Breast epithelium (tissue), 4 donors: ENCODE measurements at regions not wholly inside any gene's neighbourhood (a gene's known extent, or its start where the extent isn't known, plus 50 kb on each side); places are given as distances from the start of the nearest gene placed in this dataset.

Source experiments
- DNase-seq, 2 donors: peaks; one replicate each; pipeline ENCODE4 v3.0.0-alpha.2; 2019; ENCODE audit warnings: low spot score in 2 of 2
- H3K27ac ChIP-seq, 2 donors: fragments of 200-600 bp; sonication (generic) in 1 of 2; one replicate each; pipeline ENCODE4 v1.5.1; 2016 to 2019; ENCODE audit warnings: mild to moderate bottlenecking in 1 of 2
- H3K27me3 ChIP-seq, 2 donors: fragments of 200-600 bp; sonication (generic) in 1 of 2; one replicate each; pipeline versions ENCODE4 v1.5.1 to v1.6.0; 2017 to 2019; ENCODE audit warnings: control low read depth in 1 of 2, mild to moderate bottlenecking in 1 of 2
- H3K36me3 ChIP-seq: fragments of 200-600 bp; one replicate; pipeline ENCODE4 v1.5.1; 2019
- H3K4me1 ChIP-seq, 2 donors: fragments of 200-600 bp; sonication (generic); one replicate each; pipeline ENCODE4 v1.5.1; 2016 to 2019; ENCODE audit warnings: control low read depth in 1 of 2
- H3K4me3 ChIP-seq, 3 donors: fragments of 200-600 bp; sonication (generic); 1 replicate in 2 of 3; 2 replicates in 1 of 3; pipeline ENCODE4 v1.5.1; 2016 to 2019; ENCODE audit warnings: mild to moderate bottlenecking in 3 of 3, moderate library complexity in 2 of 3
- H3K9me3 ChIP-seq, 2 donors: fragments of 200-600 bp; sonication (generic) in 1 of 2; one replicate each; pipeline ENCODE4 v1.5.1; 2016 to 2019; ENCODE audit warnings: control low read depth in 1 of 2
- CTCF ChIP-seq, 3 donors: fragments of 450-650 bp; IDR thresholded peaks; one replicate each; pipeline ENCODE4 v1.5.1; 2016 to 2017; ENCODE audit warnings: antibody characterized with exemption in 3 of 3, mild to moderate bottlenecking in 3 of 3, moderate library complexity in 3 of 3
- POLR2A ChIP-seq: fragments of 450-650 bp; IDR thresholded peaks from one replicate; pipeline ENCODE4 v1.6.1; 2016; ENCODE audit warnings: antibody characterized with exemption, mild to moderate bottlenecking, moderate library complexity
- POLR2AphosphoS5 ChIP-seq, 3 donors: sonication (generic); formaldehyde crosslinking; IDR thresholded peaks; one replicate each; pipeline ENCODE4 v1.6.1; 2017; ENCODE audit warnings: antibody characterized with exemption in 3 of 3
- intact Hi-C: fragments of 100-400 bp; cut with DNase I; formaldehyde crosslinking; loops from one replicate; pipeline ENCODE4 v1.15.1; 2023; ENCODE audit warnings: low total_unique reads

GRCh38 chr12:131415781-131416180 is 295.1 kb upstream of the SFSWAP start:
- Histone ChIP-seq H3K4me1 (no peaks in the 10 kb centered on the region), H3K36me3 (no peaks in the 10 kb centered on the region), H3K4me3 (no peak overlapping the region), H3K27ac (no peak overlapping the region), H3K27me3 (peaks cover 0 to 10% of the 10 kb centered on the region in 2 donors), H3K9me3 (no peaks in the 10 kb centered on the region)
- intact Hi-C loops: no loop called here
- TF ChIP-seq POLR2AphosphoS5 (IDR thresholded peaks at IDR 0.05): no peak
- no peak for TF ChIP-seq CTCF (IDR thresholded peaks at IDR 0.05)
- TF ChIP-seq POLR2A: no peak
- DNase-seq: no peak

- peaks cover under 1 to 4% of the 10 kb centered on the region in 2 donors for H3K9me3 ChIP-seq
- TF ChIP-seq POLR2A: no peak
- no peak for TF ChIP-seq POLR2AphosphoS5 (IDR thresholded peaks at IDR 0.05)
- no peaks in the 10 kb centered on the region for H3K4me1 ChIP-seq
- H3K27ac ChIP-seq: no peak overlapping the region
- intact Hi-C loops: no loop called here
- peaks cover 0 to 24% of the 10 kb centered on the region in 2 donors for H3K27me3 ChIP-seq
- no peak for DNase-seq
- H3K4me3 ChIP-seq: no peak overlapping the region
- no peaks in the 10 kb centered on the region for H3K36me3 ChIP-seq
Measured at GRCh38 chr12:131418121-131418520, 292.8 kb upstream of the SFSWAP start.

- TF ChIP-seq POLR2A: no peak
- TF ChIP-seq POLR2AphosphoS5 (IDR thresholded peaks at IDR 0.05): no peak
- TF ChIP-seq CTCF (IDR thresholded peaks at IDR 0.05): no peak
- no peak overlapping the region for H3K27ac ChIP-seq
Measured at GRCh38 chr12:131418884-131419283, 292.0 kb upstream of the SFSWAP start.

GRCh38 chr12:131420867-131421447 is 289.9 kb upstream of the SFSWAP start:
- H3K4me1 ChIP-seq: no peaks in the 10 kb centered on the region

More at GRCh38 chr12:131418884-131419283, 292.0 kb upstream of the SFSWAP start:
- no peak for DNase-seq
- H3K9me3 ChIP-seq: peaks cover 8% of the 10 kb centered on the region in 2 donors
- no peaks in the 10 kb centered on the region for H3K4me1 ChIP-seq
- intact Hi-C loops: no loop called here
- H3K27me3 ChIP-seq: peaks cover 0 to 22% of the 10 kb centered on the region in 2 donors
- H3K36me3 ChIP-seq: no peaks in the 10 kb centered on the region
- no peak overlapping the region for H3K4me3 ChIP-seq

GRCh38 chr12:131421509-131422186 is 289.2 kb upstream of the SFSWAP start:
- no peak overlapping the region for H3K27ac ChIP-seq
- no peaks in the 10 kb centered on the region for H3K4me1 ChIP-seq
- TF ChIP-seq POLR2A: no peak
- TF ChIP-seq POLR2AphosphoS5 (IDR thresholded peaks at IDR 0.05): no peak
- TF ChIP-seq CTCF (IDR thresholded peaks at IDR 0.05): no peak
- intact Hi-C loops: loop anchor here (5.0 kb wide), 1 partner anchor 1081 kb away; no protein-coding TSS in a partner anchor
- peaks cover 0 to 22% of the 10 kb centered on the region in 2 donors for H3K27me3 ChIP-seq
- peaks cover 8 to 26% of the 10 kb centered on the region in 2 donors for H3K9me3 ChIP-seq
- DNase-seq: no peak
- no peak overlapping the region for H3K4me3 ChIP-seq
- H3K36me3 ChIP-seq: no peaks in the 10 kb centered on the region

More at GRCh38 chr12:131420867-131421447, 289.9 kb upstream of the SFSWAP start:
- H3K27me3 ChIP-seq: peaks cover 0 to 22% of the 10 kb centered on the region in 2 donors
- TF ChIP-seq POLR2A (no peak), CTCF (IDR thresholded peaks at IDR 0.05) (no peak), POLR2AphosphoS5 (IDR thresholded peaks at IDR 0.05) (no peak)
- DNase-seq: no peak
- H3K9me3 ChIP-seq: peaks cover 8 to 26% of the 10 kb centered on the region in 2 donors
- intact Hi-C loops: loop anchor here (5.0 kb wide), 1 partner anchor 1081 kb away; no protein-coding TSS in a partner anchor
- H3K4me3 ChIP-seq: no peak overlapping the region
- no peaks in the 10 kb centered on the region for H3K36me3 ChIP-seq
- H3K27ac ChIP-seq: no peak overlapping the region
